Bronchial epithelial cell (primary cell): ENCODE measurements at regions not wholly inside any gene's neighbourhood (a gene's known extent, or its start where the extent isn't known, plus 50 kb on each side); places are given as distances from the start of the nearest gene placed in this dataset.

Source experiments
- DNase-seq: peaks from one replicate; pipeline ENCODE4 v3.0.0-alpha.2; 2010; ENCODE audit warnings: low read depth
- FAIRE-seq: peaks from 2 replicates; lab custom pipeline; 2011; peaks lifted over from hg19 to GRCh38; lab: Jason Lieb, UNC
- H3K27me3 ChIP-seq: 2 replicates; pipeline ENCODE4 v1.5.1; 2011; ENCODE audit warnings: low read length; ENCODE audit not compliant: control insufficient read depth, insufficient read depth
- H3K36me3 ChIP-seq: 2 replicates; pipeline ENCODE4 v1.5.1; 2011; ENCODE audit warnings: low read length; ENCODE audit not compliant: control insufficient read depth, insufficient read depth
- H3K4me3 ChIP-seq: 2 replicates; pipeline ENCODE4 v1.5.1; 2011; ENCODE audit warnings: mild to moderate bottlenecking, low read depth, low read length, control low read depth
- TF ChIP-seq, protein P1 (sequence below): IDR thresholded peaks from 2 replicates; pipeline ENCODE4 v1.5.1; 2011; ENCODE audit warnings: mild to moderate bottlenecking, moderate library complexity, low read length, control low read depth, inconsistent platforms; ENCODE audit not compliant: insufficient read depth, severe bottlenecking

DNA sequence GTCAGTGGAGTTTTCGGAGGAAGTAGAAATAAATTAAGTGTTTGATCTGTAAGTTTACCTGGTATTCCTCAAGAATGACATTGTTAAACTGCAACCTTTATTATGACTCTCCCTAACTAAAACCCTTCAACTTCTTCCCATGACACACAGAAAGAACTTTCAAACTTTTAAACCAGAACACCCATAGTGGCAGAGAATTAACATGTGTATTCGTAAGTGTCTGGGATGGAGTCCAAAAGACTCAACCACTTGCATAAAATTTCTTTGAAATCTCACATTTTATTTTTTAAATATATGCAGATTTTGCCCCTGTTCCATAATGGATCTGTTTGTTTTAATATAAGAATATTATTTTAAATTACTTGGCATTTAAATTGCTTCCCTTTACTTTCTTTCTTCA is 54.6 kb upstream of the PLXNA4 start:
- H3K27me3 ChIP-seq: no peaks in the 10 kb centered on the region
- TF ChIP-seq, protein P1, sequence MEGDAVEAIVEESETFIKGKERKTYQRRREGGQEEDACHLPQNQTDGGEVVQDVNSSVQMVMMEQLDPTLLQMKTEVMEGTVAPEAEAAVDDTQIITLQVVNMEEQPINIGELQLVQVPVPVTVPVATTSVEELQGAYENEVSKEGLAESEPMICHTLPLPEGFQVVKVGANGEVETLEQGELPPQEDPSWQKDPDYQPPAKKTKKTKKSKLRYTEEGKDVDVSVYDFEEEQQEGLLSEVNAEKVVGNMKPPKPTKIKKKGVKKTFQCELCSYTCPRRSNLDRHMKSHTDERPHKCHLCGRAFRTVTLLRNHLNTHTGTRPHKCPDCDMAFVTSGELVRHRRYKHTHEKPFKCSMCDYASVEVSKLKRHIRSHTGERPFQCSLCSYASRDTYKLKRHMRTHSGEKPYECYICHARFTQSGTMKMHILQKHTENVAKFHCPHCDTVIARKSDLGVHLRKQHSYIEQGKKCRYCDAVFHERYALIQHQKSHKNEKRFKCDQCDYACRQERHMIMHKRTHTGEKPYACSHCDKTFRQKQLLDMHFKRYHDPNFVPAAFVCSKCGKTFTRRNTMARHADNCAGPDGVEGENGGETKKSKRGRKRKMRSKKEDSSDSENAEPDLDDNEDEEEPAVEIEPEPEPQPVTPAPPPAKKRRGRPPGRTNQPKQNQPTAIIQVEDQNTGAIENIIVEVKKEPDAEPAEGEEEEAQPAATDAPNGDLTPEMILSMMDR: no peak
- DNase-seq (no peak), FAIRE-seq (no peak)
- H3K36me3 ChIP-seq: no peaks in the 10 kb centered on the region
- H3K4me3 ChIP-seq: no peak overlapping the region
